Neural cell (in vitro differentiated cells): ENCODE measurements at regions not wholly inside any gene's neighbourhood (a gene's known extent, or its start where the extent isn't known, plus 50 kb on each side); places are given as distances from the start of the nearest gene placed in this dataset.

ENCODE experiments used
- EZH2 ChIP-seq: fragments of 200-600, 300-800 bp; shearing (Covaris generic), sonication (generic); IDR thresholded peaks from 2 replicates; pipeline ENCODE4 v1.6.1; 2014; ENCODE audit warnings: antibody characterized with exemption, low read length, borderline replicate concordance, mild to moderate bottlenecking; ENCODE audit not compliant: insufficient read depth, poor library complexity, severe bottlenecking
- POLR2AphosphoS5 ChIP-seq: IDR thresholded peaks from 2 replicates; pipeline ENCODE4 v1.6.1; 2012
- SMC3 ChIP-seq: fragments of 450-650 bp; conservative IDR thresholded peaks from 2 replicates; pipeline ENCODE4 v1.6.1; 2014; ENCODE audit warnings: antibody characterized with exemption, mild to moderate bottlenecking, moderate library complexity; ENCODE audit not compliant: poor library complexity
- TAF1 ChIP-seq: IDR thresholded peaks from 2 replicates; pipeline ENCODE4 v1.6.1; 2012; ENCODE audit warnings: low read depth
- TF ChIP-seq, protein P1 (sequence below): fragments of 450-650 bp; IDR thresholded peaks from 2 replicates; pipeline ENCODE4 v1.5.1; 2014; ENCODE audit warnings: antibody characterized with exemption, mild to moderate bottlenecking, moderate library complexity; ENCODE audit not compliant: poor library complexity, severe bottlenecking
- TF ChIP-seq, protein P2 (sequence below): IDR thresholded peaks from 2 replicates; pipeline ENCODE4 v1.6.1; 2012; ENCODE audit warnings: borderline replicate concordance

- TF ChIP-seq, protein P1, sequence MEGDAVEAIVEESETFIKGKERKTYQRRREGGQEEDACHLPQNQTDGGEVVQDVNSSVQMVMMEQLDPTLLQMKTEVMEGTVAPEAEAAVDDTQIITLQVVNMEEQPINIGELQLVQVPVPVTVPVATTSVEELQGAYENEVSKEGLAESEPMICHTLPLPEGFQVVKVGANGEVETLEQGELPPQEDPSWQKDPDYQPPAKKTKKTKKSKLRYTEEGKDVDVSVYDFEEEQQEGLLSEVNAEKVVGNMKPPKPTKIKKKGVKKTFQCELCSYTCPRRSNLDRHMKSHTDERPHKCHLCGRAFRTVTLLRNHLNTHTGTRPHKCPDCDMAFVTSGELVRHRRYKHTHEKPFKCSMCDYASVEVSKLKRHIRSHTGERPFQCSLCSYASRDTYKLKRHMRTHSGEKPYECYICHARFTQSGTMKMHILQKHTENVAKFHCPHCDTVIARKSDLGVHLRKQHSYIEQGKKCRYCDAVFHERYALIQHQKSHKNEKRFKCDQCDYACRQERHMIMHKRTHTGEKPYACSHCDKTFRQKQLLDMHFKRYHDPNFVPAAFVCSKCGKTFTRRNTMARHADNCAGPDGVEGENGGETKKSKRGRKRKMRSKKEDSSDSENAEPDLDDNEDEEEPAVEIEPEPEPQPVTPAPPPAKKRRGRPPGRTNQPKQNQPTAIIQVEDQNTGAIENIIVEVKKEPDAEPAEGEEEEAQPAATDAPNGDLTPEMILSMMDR, result no peak
- no peak for TF ChIP-seq POLR2AphosphoS5
- no peak for TF ChIP-seq TAF1
- TF ChIP-seq EZH2, result no peak
- TF ChIP-seq, protein P2, sequence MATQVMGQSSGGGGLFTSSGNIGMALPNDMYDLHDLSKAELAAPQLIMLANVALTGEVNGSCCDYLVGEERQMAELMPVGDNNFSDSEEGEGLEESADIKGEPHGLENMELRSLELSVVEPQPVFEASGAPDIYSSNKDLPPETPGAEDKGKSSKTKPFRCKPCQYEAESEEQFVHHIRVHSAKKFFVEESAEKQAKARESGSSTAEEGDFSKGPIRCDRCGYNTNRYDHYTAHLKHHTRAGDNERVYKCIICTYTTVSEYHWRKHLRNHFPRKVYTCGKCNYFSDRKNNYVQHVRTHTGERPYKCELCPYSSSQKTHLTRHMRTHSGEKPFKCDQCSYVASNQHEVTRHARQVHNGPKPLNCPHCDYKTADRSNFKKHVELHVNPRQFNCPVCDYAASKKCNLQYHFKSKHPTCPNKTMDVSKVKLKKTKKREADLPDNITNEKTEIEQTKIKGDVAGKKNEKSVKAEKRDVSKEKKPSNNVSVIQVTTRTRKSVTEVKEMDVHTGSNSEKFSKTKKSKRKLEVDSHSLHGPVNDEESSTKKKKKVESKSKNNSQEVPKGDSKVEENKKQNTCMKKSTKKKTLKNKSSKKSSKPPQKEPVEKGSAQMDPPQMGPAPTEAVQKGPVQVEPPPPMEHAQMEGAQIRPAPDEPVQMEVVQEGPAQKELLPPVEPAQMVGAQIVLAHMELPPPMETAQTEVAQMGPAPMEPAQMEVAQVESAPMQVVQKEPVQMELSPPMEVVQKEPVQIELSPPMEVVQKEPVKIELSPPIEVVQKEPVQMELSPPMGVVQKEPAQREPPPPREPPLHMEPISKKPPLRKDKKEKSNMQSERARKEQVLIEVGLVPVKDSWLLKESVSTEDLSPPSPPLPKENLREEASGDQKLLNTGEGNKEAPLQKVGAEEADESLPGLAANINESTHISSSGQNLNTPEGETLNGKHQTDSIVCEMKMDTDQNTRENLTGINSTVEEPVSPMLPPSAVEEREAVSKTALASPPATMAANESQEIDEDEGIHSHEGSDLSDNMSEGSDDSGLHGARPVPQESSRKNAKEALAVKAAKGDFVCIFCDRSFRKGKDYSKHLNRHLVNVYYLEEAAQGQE, result no peak
- TF ChIP-seq SMC3, result no peak
Observed at GRCh38 chr5:175329976-175330375, 114.0 kb downstream of the DRD1 start.
